Fibroblast of lung (primary cell): ENCODE measurements at regions not wholly inside any gene's neighbourhood (a gene's known extent, or its start where the extent isn't known, plus 50 kb on each side); places are given as distances from the start of the nearest gene placed in this dataset.
A peak's percentile ranks its signal among the peaks of the same experiment; 100 is the strongest.

Experiments used
- DNase-seq, 2 donors: peaks; one replicate each; pipeline versions ENCODE4 v3.0.0 to v3.0.0-alpha.2; 2010; ENCODE audit warnings: low read depth in 2 of 2
- H2AFZ ChIP-seq: 2 replicates; pipeline ENCODE4 v1.5.1; 2012; ENCODE audit warnings: low read length, control low read depth, inconsistent platforms
- H3K27ac ChIP-seq: 2 replicates; pipeline ENCODE4 v1.5.1; 2011; ENCODE audit warnings: low read length, control low read depth; ENCODE audit not compliant: insufficient read depth
- H3K27me3 ChIP-seq: 2 replicates; pipeline ENCODE4 v1.5.1; 2011; ENCODE audit warnings: mild to moderate bottlenecking, low read length; ENCODE audit not compliant: control insufficient read depth, insufficient read depth
- H3K36me3 ChIP-seq: 2 replicates; pipeline ENCODE4 v1.5.1; 2011; ENCODE audit warnings: low read length; ENCODE audit not compliant: control insufficient read depth, insufficient read depth
- H3K4me1 ChIP-seq: 2 replicates; pipeline ENCODE4 v1.5.1; 2011; ENCODE audit warnings: low read length; ENCODE audit not compliant: control insufficient read depth, insufficient read depth; ENCODE audit errors: extremely low read depth
- H3K4me2 ChIP-seq: 2 replicates; pipeline ENCODE4 v1.5.1; 2011; ENCODE audit warnings: low read length, control low read depth; ENCODE audit not compliant: insufficient read depth; ENCODE audit errors: extremely low read depth
- H3K4me3 ChIP-seq, 4 experiments: fragments of 200-600 bp in 1 of 4; sonication (generic) in 1 of 4; replicated peaks in 1 of 4; 2 replicates each; pipeline ENCODE4 v1.5.1; 2011 to 2016; ENCODE audit warnings: low read length in 4 of 4, low read depth in 3 of 4, mild to moderate bottlenecking in 3 of 4, control low read depth in 2 of 4, inconsistent platforms in 1 of 4, mixed read lengths in 1 of 4; ENCODE audit not compliant: insufficient read depth in 1 of 4; ENCODE audit errors: control extremely low read depth in 1 of 4
- H3K79me2 ChIP-seq: 2 replicates; pipeline ENCODE4 v1.5.1; 2012; ENCODE audit warnings: mild to moderate bottlenecking, low read length, inconsistent platforms; ENCODE audit not compliant: control insufficient read depth, insufficient read depth
- H3K9ac ChIP-seq: 2 replicates; pipeline ENCODE4 v1.5.1; 2011; ENCODE audit warnings: mild to moderate bottlenecking, low read length, control low read depth; ENCODE audit not compliant: insufficient read depth
- H3K9me3 ChIP-seq: 2 replicates; pipeline ENCODE4 v1.5.1; 2012; ENCODE audit warnings: low read depth, low read length; ENCODE audit not compliant: control insufficient read depth, insufficient read depth
- H4K20me1 ChIP-seq: 2 replicates; pipeline ENCODE4 v1.5.1; 2011; ENCODE audit warnings: low read length; ENCODE audit not compliant: control insufficient read depth, insufficient read depth; ENCODE audit errors: extremely low read depth
- CTCF ChIP-seq, 2 donors: IDR thresholded peaks in 1 of 2; conservative IDR thresholded peaks in 1 of 2; 1 replicate in 1 of 2; 2 replicates in 1 of 2; pipeline ENCODE4 v1.5.1; 2011 to 2012; ENCODE audit warnings: low read length in 2 of 2, control low read depth in 1 of 2, inconsistent platforms in 1 of 2, low read depth in 1 of 2, mild to moderate bottlenecking in 1 of 2
- EZH2 ChIP-seq: IDR thresholded peaks from 2 replicates; pipeline ENCODE4 v1.5.1; 2012; ENCODE audit warnings: low read length, control low read depth, mild to moderate bottlenecking; ENCODE audit errors: missing control alignments

- no peak for DNase-seq
- Histone ChIP-seq H3K9ac (no peak overlapping the region), H4K20me1 (no peaks in the 10 kb centered on the region), H3K9me3 (no peaks in the 10 kb centered on the region), H3K79me2 (no peaks in the 10 kb centered on the region), H2AFZ (no peak overlapping the region), H3K27ac (no peak overlapping the region), H3K4me2 (no peak overlapping the region), H3K27me3 (no peaks in the 10 kb centered on the region), H3K4me1 (no peaks in the 10 kb centered on the region), H3K36me3 (no peaks in the 10 kb centered on the region), H3K4me3 (no peak overlapping the region)
- TF ChIP-seq EZH2: no peak
- no peak for TF ChIP-seq CTCF (conservative IDR thresholded peaks at IDR 0.05 in 1 of 2, IDR thresholded peaks at IDR 0.05 in 1 of 2; ENCODE audit: low read depth in 1 of 2, low read length in 2 of 2)
Measured at GRCh38 chr1:98550076-98550475, 111.4 kb upstream of the SNX7 start.

GRCh38 chr1:98546319-98546718, 115.2 kb upstream of the SNX7 start:
- peak in 1 of 2 donors; percentile 47 for DNase-seq
- H3K27me3 ChIP-seq: no peaks in the 10 kb centered on the region
- no peaks in the 10 kb centered on the region for H3K4me1 ChIP-seq
- H3K4me2 ChIP-seq: no peak overlapping the region
- no peaks in the 10 kb centered on the region for H3K79me2 ChIP-seq
- no peaks in the 10 kb centered on the region for H3K9me3 ChIP-seq
- no peak overlapping the region for H3K4me3 ChIP-seq
- H4K20me1 ChIP-seq: no peaks in the 10 kb centered on the region
- TF ChIP-seq EZH2: no peak
- TF ChIP-seq CTCF (conservative IDR thresholded peaks at IDR 0.05 in 1 of 2, IDR thresholded peaks at IDR 0.05 in 1 of 2; ENCODE audit: low read depth in 1 of 2, low read length in 2 of 2): no peak
- H2AFZ ChIP-seq: no peak overlapping the region
- no peak overlapping the region for H3K9ac ChIP-seq
- H3K27ac ChIP-seq: no peak overlapping the region
- no peaks in the 10 kb centered on the region for H3K36me3 ChIP-seq

GRCh38 chr1:98538106-98538505, 123.4 kb upstream of the SNX7 start:
- Histone ChIP-seq H3K9me3 (no peaks in the 10 kb centered on the region), H3K4me1 (no peaks in the 10 kb centered on the region), H3K27me3 (no peaks in the 10 kb centered on the region), H3K9ac (no peak overlapping the region), H3K27ac (no peak overlapping the region), H3K4me3 (no peak overlapping the region), H3K4me2 (no peak overlapping the region), H4K20me1 (no peaks in the 10 kb centered on the region), H3K36me3 (no peaks in the 10 kb centered on the region), H2AFZ (no peak overlapping the region), H3K79me2 (no peaks in the 10 kb centered on the region)
- DNase-seq: no peak
- TF ChIP-seq EZH2 (no peak), CTCF (conservative IDR thresholded peaks at IDR 0.05 in 1 of 2, IDR thresholded peaks at IDR 0.05 in 1 of 2; ENCODE audit: low read depth in 1 of 2, low read length in 2 of 2) (no peak)
